Renal cortical epithelial cell (primary cell): ENCODE measurements at regions not wholly inside any gene's neighbourhood (a gene's known extent, or its start where the extent isn't known, plus 50 kb on each side); places are given as distances from the start of the nearest gene placed in this dataset.
A peak's percentile ranks its signal among the peaks of the same experiment; 100 is the strongest.

Experiments
- DNase-seq: peaks from one replicate; pipeline ENCODE4 v3.0.0-alpha.2; 2011; ENCODE audit warnings: low read depth

- no peak for DNase-seq
Observed at GRCh38 chr2:239905884-239906654, 119.1 kb downstream of the NDUFA10 start.

- no peak for DNase-seq
Observed at GRCh38 chr2:239905306-239905705, 119.8 kb downstream of the NDUFA10 start.

GRCh38 chr2:239904496-239904895 is 120.6 kb downstream of the NDUFA10 start:
- no peak for DNase-seq

- no peak for DNase-seq
Observed at GRCh38 chr2:239903803-239904202, 121.3 kb downstream of the NDUFA10 start.

GRCh38 chr2:239903210-239903609 is 121.9 kb downstream of the NDUFA10 start:
- DNase-seq, result no peak

GRCh38 chr2:239902749-239903201 is 122.4 kb downstream of the NDUFA10 start:
- DNase-seq, result no peak

- DNase-seq, result no peak
Observed at GRCh38 chr2:239898292-239898925, 126.7 kb downstream of the NDUFA10 start.

- no peak for DNase-seq
Observed at GRCh38 chr2:239897596-239898235, 127.4 kb downstream of the NDUFA10 start.

GRCh38 chr2:239896075-239896474 is 129.1 kb downstream of the NDUFA10 start:
- DNase-seq, result no peak

- DNase-seq, result no peak
Observed at GRCh38 chr2:239895669-239896068, 129.5 kb downstream of the NDUFA10 start.

GRCh38 chr2:239895116-239895515 is 130.0 kb downstream of the NDUFA10 start:
- DNase-seq, result no peak

- no peak for DNase-seq
Observed at GRCh38 chr2:239894276-239894675, 130.9 kb downstream of the NDUFA10 start.

- no peak for DNase-seq
Observed at GRCh38 chr2:239893236-239893515, 132.0 kb downstream of the NDUFA10 start.

- DNase-seq, result no peak
Observed at GRCh38 chr2:239892441-239893235, 132.5 kb downstream of the NDUFA10 start.

- DNase-seq, result no peak
Observed at GRCh38 chr2:239891698-239892097, 133.4 kb downstream of the NDUFA10 start.

GRCh38 chr2:239890206-239890746 is 134.9 kb downstream of the NDUFA10 start:
- no peak for DNase-seq

GRCh38 chr2:239889641-239890121 is 135.5 kb downstream of the NDUFA10 start:
- DNase-seq, result no peak

GRCh38 chr2:239887604-239888003 is 137.5 kb downstream of the NDUFA10 start:
- DNase-seq, result no peak

- DNase-seq, result no peak
Observed at GRCh38 chr2:239886781-239887180, 138.4 kb downstream of the NDUFA10 start.

- peak; percentile 1 for DNase-seq
Observed at GRCh38 chr2:239884875-239885274, 140.3 kb downstream of the NDUFA10 start.

- DNase-seq, result no peak
Observed at GRCh38 chr2:239884051-239884405, 141.1 kb downstream of the NDUFA10 start.
